HepG2 (cell line): ENCODE measurements at regions not wholly inside any gene's neighbourhood (a gene's known extent, or its start where the extent isn't known, plus 50 kb on each side); places are given as distances from the start of the nearest gene placed in this dataset.

Experiments
- ATAC-seq: fragments of 200-7000 bp; cut with Tn5 transposase; 3 replicates; pipeline ENCODE4 v1.9.1; 2020; ENCODE audit warnings: mild to moderate bottlenecking, moderate library complexity
- BruUV-seq: library from RNA; stranded (reverse); fragments of 400-500 nt; replicated peaks from 2 replicates; lab custom pipeline; 2021; lab: Mats Ljungman, UMichigan
- CTCF ChIA-PET: fragments of 300-600 bp; formaldehyde crosslinking; extraction: SDS; loops from one replicate; lab custom pipeline; 2021; ENCODE audit warnings: low total read pairs, inconsistent platforms, low intra/inter-chr PET ratio; lab: Yijun Ruan, JAX
- POLR2A ChIA-PET: fragments of 350-600 bp; sonication (Branson Sonifier 250); formaldehyde crosslinking; loops from one replicate; lab custom pipeline; 2020; ENCODE audit warnings: antibody characterized with exemption, inconsistent platforms; lab: Yijun Ruan, JAX
- DNase-seq: peaks from one replicate; pipeline ENCODE4 v3.0.0-alpha.2; 2015; ENCODE audit warnings: low spot score
- FAIRE-seq: peaks from 3 replicates; lab custom pipeline; 2011; peaks lifted over from hg19 to GRCh38; lab: Jason Lieb, UNC
- H2AFZ ChIP-seq: one replicate; pipeline ENCODE4 v1.6.1; 2011; ENCODE audit warnings: low read length, inconsistent platforms
- H3K27ac ChIP-seq: fragments of 300-600 bp; 3 replicates; pipeline ENCODE4 v1.8.0; 2011; ENCODE audit warnings: mixed run types, mild to moderate bottlenecking, mixed read lengths, low read length, inconsistent platforms; ENCODE audit not compliant: insufficient read depth; ENCODE audit errors: extremely low read length
- H3K27me3 ChIP-seq, 2 experiments: fragments of 200-600 bp in 1 of 2; 2 replicates in 1 of 2; 3 replicates in 1 of 2; pipeline versions ENCODE4 v1.6.0 to v1.8.0; 2011; ENCODE audit warnings: low read length in 2 of 2, mild to moderate bottlenecking in 2 of 2, moderate library complexity in 2 of 2, inconsistent platforms in 1 of 2; ENCODE audit not compliant: insufficient read depth in 2 of 2, control insufficient read depth in 1 of 2
- H3K36me3 ChIP-seq, 2 experiments: fragments of 200-600 bp in 1 of 2; replicated peaks in 1 of 2; 2 replicates in 1 of 2; 3 replicates in 1 of 2; pipeline versions ENCODE4 v1.5.1 to v1.8.0; 2011; ENCODE audit warnings: low read length in 2 of 2, inconsistent platforms in 1 of 2; ENCODE audit not compliant: insufficient read depth in 2 of 2, control insufficient read depth in 1 of 2
- H3K4me1 ChIP-seq: 2 replicates; pipeline ENCODE4 v1.5.1; 2012; ENCODE audit warnings: low read length, inconsistent platforms; ENCODE audit not compliant: insufficient read depth
- H3K4me2 ChIP-seq: 2 replicates; pipeline ENCODE4 v1.6.0; 2011; ENCODE audit warnings: low read depth, low read length, inconsistent platforms
- H3K4me3 ChIP-seq, 3 experiments: fragments of 200-600 bp in 1 of 3; sonication (generic), shearing (Covaris generic) in 1 of 3; replicated peaks in 1 of 3; 2 replicates each; pipeline ENCODE4 v1.5.1; 2011 to 2016; ENCODE audit warnings: low read length in 3 of 3, inconsistent platforms in 2 of 3, low read depth in 2 of 3, mild to moderate bottlenecking in 2 of 3, control low read depth in 1 of 3, mixed read lengths in 1 of 3; ENCODE audit not compliant: insufficient read depth in 1 of 3
- H3K79me2 ChIP-seq: one replicate; pipeline ENCODE4 v1.6.1; 2011; ENCODE audit warnings: low read length, inconsistent platforms; ENCODE audit not compliant: insufficient read depth
- H3K9ac ChIP-seq: 2 replicates; pipeline ENCODE4 v1.6.0; 2011; ENCODE audit warnings: mild to moderate bottlenecking, low read depth, low read length, inconsistent platforms; ENCODE audit not compliant: insufficient read depth
- H3K9me3 ChIP-seq: 2 replicates; pipeline ENCODE4 v1.5.1; 2012; ENCODE audit warnings: mild to moderate bottlenecking, low read length
- H4K20me1 ChIP-seq: 2 replicates; pipeline ENCODE4 v1.6.0; 2011; ENCODE audit warnings: inconsistent platforms, mild to moderate bottlenecking, low read length, moderate library complexity; ENCODE audit not compliant: insufficient read depth
- BCL6 ChIP-seq: IDR thresholded peaks from 2 replicates; pipeline ENCODE4 v1.6.1; 2016; ENCODE audit warnings: missing genetic modification reagents, missing compliant biosample characterization
- BHLHE40 ChIP-seq: IDR thresholded peaks from 2 replicates; pipeline ENCODE4 v1.6.1; 2011; ENCODE audit warnings: low read length, improper control_type of control experiment
- CCAR2 ChIP-seq: fragments of 200-400 bp; formaldehyde crosslinking; optimal IDR thresholded peaks from 2 replicates; pipeline ENCODE3; 2018; ENCODE audit warnings: low read depth, mild to moderate bottlenecking, low read length, moderate library complexity
- E2F5 ChIP-seq: sonication (generic); formaldehyde crosslinking; conservative IDR thresholded peaks from 2 replicates; pipeline ENCODE4 v1.4.0; 2020; ENCODE audit warnings: missing genetic modification reagents
- ERF ChIP-seq: IDR thresholded peaks from 2 replicates; pipeline ENCODE4 v1.6.1; 2018; ENCODE audit warnings: missing biosample characterization, missing genetic modification reagents
- FOXK1 ChIP-seq: sonication (generic); formaldehyde crosslinking; IDR thresholded peaks from 2 replicates; pipeline ENCODE4 v1.4.0; 2020; ENCODE audit warnings: low read depth, missing genetic modification reagents, borderline replicate concordance
- FOXO4 ChIP-seq: sonication (generic); formaldehyde crosslinking; conservative IDR thresholded peaks from 2 replicates; pipeline ENCODE4 v1.8.1; 2023; ENCODE audit warnings: missing genetic modification reagents
- MAFK ChIP-seq, 2 experiments: IDR thresholded peaks in 1 of 2; conservative IDR thresholded peaks in 1 of 2; 2 replicates each; pipeline ENCODE4 v1.6.1; 2011; ENCODE audit warnings: improper control_type of control experiment in 2 of 2, low read length in 2 of 2
- MBNL3 ChIP-seq: fragments of 250-450 bp; sonication (Bioruptor Pico); conservative IDR thresholded peaks from 2 replicates; pipeline ENCODE4 v1.8.0; 2022; ENCODE audit warnings: mild to moderate bottlenecking, inconsistent platforms
- NRL ChIP-seq: sonication (generic); formaldehyde crosslinking; IDR thresholded peaks from 2 replicates; pipeline ENCODE4 v1.5.0; 2020; ENCODE audit warnings: missing genetic modification reagents, mild to moderate bottlenecking, moderate library complexity, borderline replicate concordance
- PHF8 ChIP-seq: sonication (generic); formaldehyde crosslinking; IDR thresholded peaks from 2 replicates; pipeline ENCODE4 v1.5.0; 2020; ENCODE audit warnings: missing genetic modification reagents
- TAF15 ChIP-seq: fragments of 200-400 bp; formaldehyde crosslinking; IDR thresholded peaks from one replicate; pipeline ENCODE4 v1.6.1; 2018; ENCODE audit warnings: mild to moderate bottlenecking, low read depth, low read length; ENCODE audit not compliant: poor library complexity, severe bottlenecking
- TOPORS ChIP-seq: sonication (generic); formaldehyde crosslinking; IDR thresholded peaks from 2 replicates; pipeline ENCODE4 v1.8.0; 2023; ENCODE audit warnings: mild to moderate bottlenecking, missing genetic modification reagents
- ZBTB8A ChIP-seq: sonication (generic); formaldehyde crosslinking; IDR thresholded peaks from 2 replicates; pipeline ENCODE4 v1.4.0; 2020; ENCODE audit warnings: mild to moderate bottlenecking, low read depth, missing genetic modification reagents, borderline replicate concordance
- ZFX ChIP-seq: sonication (generic); formaldehyde crosslinking; IDR thresholded peaks from 2 replicates; pipeline ENCODE4 v1.4.0; 2020; ENCODE audit warnings: mild to moderate bottlenecking, low read depth, missing genetic modification reagents, moderate library complexity
- ZNF513 ChIP-seq: sonication (generic); formaldehyde crosslinking; conservative IDR thresholded peaks from 2 replicates; pipeline ENCODE4 v1.5.0; 2020; ENCODE audit warnings: missing genetic modification reagents
- ZNF75D ChIP-seq: sonication (generic); formaldehyde crosslinking; IDR thresholded peaks from 2 replicates; pipeline ENCODE4 v1.8.1; 2023; ENCODE audit warnings: missing genetic modification reagents, mild to moderate bottlenecking, borderline replicate concordance
- ZNF777 ChIP-seq: sonication (generic); formaldehyde crosslinking; IDR thresholded peaks from 2 replicates; pipeline ENCODE4 v1.4.0; 2020; ENCODE audit warnings: missing genetic modification reagents
- WGBS: methylation state at CpG from one replicate; pipeline ENCODE4 v1.1.6; 2017; ENCODE audit warnings: low lambda C conversion rate; 5-methylcytosine and 5-hydroxymethylcytosine counted together
- in situ Hi-C: cut with HindIII; loops from 2 replicates; pipeline ENCODE4 v1.10.0; 2017; ENCODE audit warnings: low pct_unique_long_range_greater_than_20kb; ENCODE audit not compliant: extremely low pct_ligation_motif_present
- intact Hi-C: fragments of 100-400 bp; cut with micrococcal nuclease; formaldehyde crosslinking; loops from one replicate; pipeline ENCODE4 v1.10.0; 2022; ENCODE audit not compliant: unreplicated experiment

GRCh38 chr20:40238511-40238910, 450.5 kb downstream of the MAFB start:
- TF ChIP-seq NRL (CRISPR knock-in tag) (no peak), PHF8 (CRISPR knock-in tag) (no peak), FOXO4 (CRISPR knock-in tag) (no peak), ERF (no peak), ZFX (CRISPR knock-in tag) (no peak), CCAR2 (no peak)
- in situ Hi-C loops (no loop called here), intact Hi-C loops (no loop called here)
- H3K27me3 ChIP-seq, result no peaks in the 10 kb centered on the region
- no peak overlapping the region for H3K9ac ChIP-seq
- FAIRE-seq, result no peak
- no peak overlapping the region for H2AFZ ChIP-seq
- no peak overlapping the region for H3K27ac ChIP-seq
- ChIA-PET POLR2A (no interaction called here), CTCF (no interaction called here)
- H3K9me3 ChIP-seq, result no peaks in the 10 kb centered on the region
- no peak overlapping the region for H3K4me2 ChIP-seq
- H3K4me1 ChIP-seq, result no peaks in the 10 kb centered on the region
- H3K4me3 ChIP-seq, result no peak overlapping the region
- no peaks in the 10 kb centered on the region for H3K36me3 ChIP-seq
- H3K79me2 ChIP-seq, result no peaks in the 10 kb centered on the region
- WGBS, result 10% methylated on average over 3 of the region's 3 CpGs
- H4K20me1 ChIP-seq, result no peaks in the 10 kb centered on the region
- no TSS peak for BruUV-seq
- ATAC-seq, result no peak
- DNase-seq, result no peak

- no peaks in the 10 kb centered on the region for H4K20me1 ChIP-seq
- DNase-seq, result no peak
- no peaks in the 10 kb centered on the region for H3K4me1 ChIP-seq
- 1% methylated on average over 3 of the region's 3 CpGs for WGBS
- ChIA-PET CTCF (no interaction called here), POLR2A (no interaction called here)
- FAIRE-seq, result no peak
- no peak overlapping the region for H3K4me3 ChIP-seq
- H3K36me3 ChIP-seq, result no peaks in the 10 kb centered on the region
- no peaks in the 10 kb centered on the region for H3K9me3 ChIP-seq
- no peak overlapping the region for H3K27ac ChIP-seq
- BruUV-seq, result no TSS peak
- H3K27me3 ChIP-seq, result no peaks in the 10 kb centered on the region
- in situ Hi-C loops (no loop called here), intact Hi-C loops (no loop called here)
- H3K4me2 ChIP-seq, result no peak overlapping the region
- H3K79me2 ChIP-seq, result no peaks in the 10 kb centered on the region
- ATAC-seq, result no peak
- no peak overlapping the region for H2AFZ ChIP-seq
- no peak overlapping the region for H3K9ac ChIP-seq
- TF ChIP-seq ZNF75D, result no peak
- no peak for TF ChIP-seq ZBTB8A (CRISPR knock-in tag)
- no peak for TF ChIP-seq BCL6 (CRISPR knock-in tag)
- TF ChIP-seq MAFK (conservative IDR thresholded peaks at IDR 0.05 in 1 of 2, IDR thresholded peaks at IDR 0.05 in 1 of 2; ENCODE audit: low read length in 2 of 2), result no peak
- no peak for TF ChIP-seq ZNF513 (CRISPR knock-in tag)
- TF ChIP-seq TAF15, result no peak
- no peak for TF ChIP-seq ZNF777
- no peak for TF ChIP-seq BHLHE40
- no peak for TF ChIP-seq E2F5 (CRISPR knock-in tag)
- TF ChIP-seq FOXK1 (CRISPR knock-in tag), result no peak
- no peak for TF ChIP-seq MBNL3 (CRISPR knock-in tag)
- no peak for TF ChIP-seq TOPORS (CRISPR knock-in tag)
Measured at GRCh38 chr20:40234593-40234992, 454.4 kb downstream of the MAFB start.
